Activated T-cell treated with anti-CD3 and anti-CD28 coated beads for 1 hour (primary cell): ENCODE measurements at regions not wholly inside any gene's neighbourhood (a gene's known extent, or its start where the extent isn't known, plus 50 kb on each side); places are given as distances from the start of the nearest gene placed in this dataset.

Source experiments
- DNase-seq: peaks from one replicate; pipeline ENCODE4 v3.0.0-alpha.2; 2020; ENCODE audit warnings: low read depth

GRCh38 chr13:22128441-22129408, 457.9 kb downstream of the FGF9 start:
- no peak for DNase-seq

GRCh38 chr13:22130254-22130653, 459.4 kb downstream of the FGF9 start:
- no peak for DNase-seq

DNA sequence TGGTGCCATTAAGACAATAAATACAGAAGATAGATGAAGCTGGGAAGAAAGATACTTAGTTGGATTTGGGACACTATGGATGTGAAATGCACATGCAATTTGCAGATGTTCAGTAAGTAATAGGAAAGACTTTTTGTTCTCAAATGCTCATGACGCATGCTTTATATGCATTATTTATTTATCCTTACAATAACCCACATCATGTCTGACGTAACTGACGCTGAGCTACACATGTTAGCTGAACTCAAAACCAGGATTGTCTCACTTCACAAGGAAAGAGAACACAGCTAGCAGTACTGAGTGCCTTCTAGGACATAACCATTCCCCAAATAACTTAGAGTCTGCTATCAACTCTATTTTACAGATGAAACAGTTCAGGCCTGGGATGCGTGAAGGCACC, 463.4 kb downstream of the FGF9 start:
- no peak for DNase-seq

DNA sequence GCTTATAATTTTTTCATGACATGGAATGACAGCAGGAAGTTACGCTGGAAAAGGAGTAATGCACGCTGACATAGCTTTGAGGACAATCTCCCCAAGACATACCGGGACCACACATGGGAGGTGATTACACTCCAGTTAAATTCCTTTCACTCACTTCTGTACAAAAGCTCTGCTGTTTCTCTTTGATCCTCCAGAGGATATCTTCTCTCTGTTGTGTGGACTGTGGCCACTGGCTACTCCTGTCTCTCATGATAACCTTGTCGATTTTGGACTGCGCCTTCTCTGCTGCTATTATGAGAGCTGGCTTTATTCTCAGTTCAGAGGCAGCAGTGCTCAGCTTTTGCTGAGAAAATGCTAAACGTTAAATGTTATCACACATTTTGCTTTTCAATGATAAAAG, 464.6 kb downstream of the FGF9 start:
- DNase-seq = no peak

DNA sequence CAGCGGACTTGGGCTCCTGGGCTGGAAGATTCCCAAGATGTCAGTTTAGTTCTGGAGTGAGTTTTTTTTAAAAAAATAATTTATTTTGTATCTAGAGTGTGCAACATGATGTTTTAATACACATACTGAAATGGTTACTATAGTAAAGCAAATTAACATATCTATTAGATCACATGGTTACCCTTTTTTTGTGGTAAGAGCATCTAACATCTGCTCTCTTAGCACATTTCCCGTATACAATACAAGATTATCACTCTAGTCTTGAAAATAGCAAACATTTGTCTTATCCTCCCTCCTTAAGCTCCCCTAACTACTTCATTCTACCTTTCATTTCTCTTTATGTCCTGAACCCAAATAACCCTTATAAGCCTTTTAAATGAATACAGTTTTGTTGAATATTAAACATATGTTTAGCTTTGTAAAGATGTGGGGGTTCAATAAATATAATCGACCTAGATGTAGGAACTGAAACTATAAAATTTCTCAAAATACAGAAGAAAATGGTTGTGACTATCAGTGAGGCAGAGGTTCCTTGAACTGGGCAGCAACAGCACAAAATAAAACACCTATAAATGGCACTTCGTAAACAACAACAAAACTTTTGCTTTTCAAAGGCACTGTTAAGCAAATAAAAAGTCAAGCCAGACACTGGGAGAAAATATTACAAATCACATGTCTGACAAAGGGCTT, 466.6 kb downstream of the FGF9 start:
- no peak for DNase-seq

DNA sequence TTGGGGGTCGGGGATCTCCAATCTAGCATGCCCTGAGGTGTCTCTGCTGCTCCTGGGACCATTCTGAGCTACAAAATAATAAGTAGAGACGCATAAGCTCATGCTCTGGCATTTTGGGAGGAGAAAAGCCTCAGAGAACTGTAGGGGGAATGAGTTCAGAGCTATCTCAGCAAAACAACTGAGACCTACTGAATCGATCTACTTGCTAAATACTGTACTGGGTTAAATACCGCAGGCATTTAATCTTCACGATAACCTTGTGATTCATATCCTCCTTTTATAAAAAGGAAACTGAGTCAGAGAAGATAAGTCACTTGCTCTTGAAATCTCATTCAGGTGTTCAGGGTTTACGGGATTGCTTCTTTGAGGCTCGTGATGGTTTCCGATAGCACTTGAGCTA, 468.1 kb downstream of the FGF9 start:
- no peak for DNase-seq

DNA sequence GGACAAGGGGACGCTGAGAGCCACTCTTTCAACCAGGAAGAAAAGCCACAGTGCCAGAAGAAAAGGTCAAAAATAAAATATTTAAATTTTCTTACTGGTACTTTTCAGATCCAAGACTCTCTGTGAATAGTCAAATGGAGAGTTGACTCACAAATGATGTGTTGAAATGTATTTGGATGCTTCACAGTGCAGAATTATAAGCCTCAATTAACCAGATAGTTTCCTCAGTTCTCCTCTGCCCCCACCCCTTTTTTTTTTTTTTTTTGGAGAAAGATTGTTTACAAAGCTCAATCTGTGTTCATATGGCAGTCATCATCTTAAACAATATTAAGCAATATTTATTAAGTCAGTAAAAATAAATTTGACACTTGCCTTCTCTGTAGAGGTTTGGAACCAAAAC, 470.8 kb downstream of the FGF9 start:
- DNase-seq = no peak

DNA sequence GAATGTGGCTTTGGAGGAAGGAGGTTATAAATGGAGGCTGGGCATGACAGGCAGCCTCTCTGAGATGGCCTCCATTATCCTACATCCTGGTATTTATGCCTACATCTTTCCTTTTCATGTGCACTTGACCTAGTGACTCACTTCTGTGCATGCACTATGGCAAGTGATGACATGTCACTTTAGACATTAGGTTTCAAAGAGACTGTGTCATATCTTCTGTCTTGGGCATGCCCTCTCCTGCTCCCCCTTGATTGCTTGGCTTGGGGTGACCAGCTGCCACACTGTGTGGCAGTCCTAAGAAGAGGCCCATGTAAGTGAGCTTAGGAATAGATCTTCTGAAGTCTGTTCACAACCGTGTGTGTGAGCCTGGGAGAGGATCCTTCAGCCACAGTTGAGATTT, 472.8 kb downstream of the FGF9 start:
- no peak for DNase-seq

DNA sequence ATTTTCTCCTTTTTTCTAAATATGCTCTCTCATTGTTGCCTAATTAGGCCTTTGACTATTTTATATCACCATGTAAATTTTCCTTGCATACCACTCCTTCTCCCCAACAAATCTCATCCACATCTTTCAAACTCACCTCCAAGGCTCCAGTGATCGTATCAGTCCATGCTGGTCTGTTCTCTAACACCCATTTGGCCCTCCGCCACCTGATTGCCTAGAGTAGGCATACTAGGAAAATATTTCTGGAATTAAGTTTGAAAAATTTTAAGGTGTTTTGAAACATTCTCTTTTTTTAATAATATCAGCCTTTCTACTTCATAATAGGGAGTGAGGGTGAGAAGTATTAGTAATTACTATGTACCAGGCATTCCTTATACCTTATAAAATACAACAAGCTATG, 473.9 kb downstream of the FGF9 start:
- no peak for DNase-seq

DNA sequence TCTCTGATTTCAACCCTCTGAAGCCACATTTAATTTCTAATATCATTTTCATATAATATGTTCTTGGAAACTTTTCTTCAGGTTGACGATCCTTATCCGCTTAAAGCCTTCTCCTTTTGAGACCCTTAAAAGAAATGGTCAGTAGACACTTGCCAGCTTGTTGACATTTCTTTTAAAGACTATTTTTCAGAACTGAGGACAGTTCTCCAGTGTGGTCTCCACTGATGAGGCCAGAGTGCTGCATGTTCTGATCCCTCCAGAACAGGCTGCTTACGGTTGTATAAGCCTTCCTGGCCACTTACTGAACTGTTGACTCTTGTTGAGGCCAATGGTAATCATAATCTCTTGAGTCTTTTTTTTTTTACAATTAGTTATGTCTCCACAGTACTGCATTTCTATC, 477.3 kb downstream of the FGF9 start:
- DNase-seq = no peak

GRCh38 chr13:22152751-22153150, 481.9 kb downstream of the FGF9 start:
- no peak for DNase-seq

DNA sequence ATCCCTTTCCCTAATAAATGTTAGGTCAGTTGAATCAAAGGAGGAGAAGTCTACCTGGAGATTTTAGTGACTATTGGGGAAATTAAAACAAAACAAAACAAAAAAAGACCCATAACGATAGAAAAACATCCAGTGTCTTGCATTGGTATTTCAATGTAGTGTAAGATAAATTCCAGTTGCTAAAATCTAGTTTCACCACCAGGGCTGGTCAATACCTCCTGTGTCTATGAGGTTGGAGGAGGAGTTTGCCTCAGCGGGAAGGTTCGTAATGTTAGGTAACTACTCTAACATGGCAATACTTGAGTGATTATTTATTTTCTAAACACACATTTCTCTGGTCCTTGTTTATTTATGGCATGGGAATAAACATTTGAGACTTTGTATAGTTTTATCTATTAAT, 483.2 kb downstream of the FGF9 start:
- no peak for DNase-seq

GRCh38 chr13:22161871-22162270, 491.0 kb downstream of the FGF9 start:
- no peak for DNase-seq

GRCh38 chr13:22162889-22163288, 492.0 kb downstream of the FGF9 start:
- no peak for DNase-seq

DNA sequence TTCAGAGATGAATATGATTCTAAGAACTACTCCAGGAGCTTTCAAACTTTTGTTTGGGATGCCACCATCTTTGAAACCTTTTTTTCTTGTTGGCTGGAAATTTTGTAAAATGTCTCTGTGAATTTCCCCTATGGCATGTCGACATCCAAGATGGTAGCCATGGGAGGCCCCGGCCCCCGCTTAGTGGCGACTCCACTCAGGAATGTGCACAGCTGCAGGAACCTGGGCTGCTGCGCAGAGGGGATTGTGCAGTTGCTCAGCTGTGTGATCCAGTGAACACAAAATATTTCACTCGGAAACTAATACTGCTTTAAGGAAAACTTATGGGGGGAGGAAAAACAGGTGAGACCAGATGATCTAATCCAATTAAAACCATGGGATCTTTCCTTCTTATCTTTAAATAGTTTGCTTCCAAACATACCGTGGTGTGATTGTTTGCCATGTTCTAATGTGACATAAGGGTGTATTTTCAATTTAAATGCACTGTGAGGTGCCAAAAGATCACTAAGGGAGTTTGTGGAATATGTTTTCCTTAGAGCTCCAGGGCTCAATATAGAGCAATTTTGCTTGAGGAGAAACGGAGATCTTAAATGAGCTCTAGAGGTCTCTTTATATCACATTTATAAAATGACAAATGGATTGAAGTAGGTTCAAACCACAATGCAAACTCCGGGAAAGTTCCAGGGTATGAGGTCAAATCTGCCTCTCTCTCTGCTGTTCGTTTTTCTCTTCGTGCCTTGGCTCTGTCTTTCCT, 497.7 kb downstream of the FGF9 start:
- no peak for DNase-seq

DNA sequence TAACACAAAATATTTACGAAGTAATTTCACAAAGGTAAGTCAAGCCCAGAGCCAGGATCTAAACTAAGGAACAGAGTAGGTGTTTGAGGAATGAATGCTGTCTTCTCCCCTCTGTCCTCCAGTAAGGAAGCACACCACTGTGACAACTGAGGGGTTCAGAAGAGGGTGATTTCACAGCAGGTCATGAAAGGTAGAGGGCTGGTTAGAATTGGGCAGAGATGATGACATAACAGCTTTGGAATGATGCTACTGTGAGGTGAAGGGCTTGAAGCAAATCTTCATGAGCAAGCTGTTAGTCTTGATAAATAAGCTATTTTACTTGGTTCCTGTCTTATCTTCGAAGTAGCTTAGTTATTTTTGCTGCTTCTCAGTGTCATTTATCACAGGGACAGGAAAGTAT, 498.6 kb downstream of the FGF9 start:
- DNase-seq = no peak

- no peak for DNase-seq
Measured at GRCh38 chr13:22173610-22174009, 502.7 kb downstream of the FGF9 start.

DNA sequence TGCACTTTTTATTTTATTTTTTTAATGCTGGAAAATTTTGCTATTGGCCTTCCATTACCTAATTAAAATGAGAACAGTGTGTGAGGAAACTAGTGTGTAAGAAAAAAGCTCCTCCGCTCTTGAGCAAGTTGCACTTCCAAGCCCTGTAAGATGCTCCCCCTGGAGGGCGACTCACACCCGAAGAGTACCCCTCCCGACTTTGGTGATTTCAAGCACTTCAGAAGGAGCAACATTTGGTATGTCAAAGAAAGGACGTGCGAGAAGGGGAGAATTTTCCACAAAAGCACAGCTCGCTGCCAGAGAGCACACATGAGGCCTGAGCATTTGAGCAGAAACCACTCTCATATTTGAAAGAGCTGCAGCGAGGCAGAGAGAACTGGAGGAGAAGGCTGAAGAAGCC, 504.4 kb downstream of the FGF9 start:
- DNase-seq = no peak

DNA sequence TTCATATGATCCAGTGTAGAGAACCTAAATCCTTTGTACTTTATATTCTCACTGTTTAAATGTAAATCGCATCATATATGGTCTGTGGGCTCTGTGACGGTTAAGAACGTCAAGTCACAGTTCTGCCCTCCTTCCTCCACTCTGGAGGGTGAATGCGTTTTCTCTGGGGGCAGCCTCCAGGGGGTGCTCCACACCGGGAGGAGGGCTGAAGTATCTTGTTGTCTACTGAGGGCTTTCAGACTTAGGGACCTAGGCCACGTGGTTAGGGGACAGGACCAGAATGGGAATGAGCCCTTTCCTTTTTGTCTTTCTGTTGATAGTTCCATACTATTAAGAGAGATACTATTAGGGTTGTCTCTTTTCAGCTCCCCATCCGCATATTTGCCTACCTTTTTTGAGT, 504.9 kb downstream of the FGF9 start:
- DNase-seq = no peak

GRCh38 chr13:22176968-22177520, 506.2 kb downstream of the FGF9 start:
- no peak for DNase-seq

DNA sequence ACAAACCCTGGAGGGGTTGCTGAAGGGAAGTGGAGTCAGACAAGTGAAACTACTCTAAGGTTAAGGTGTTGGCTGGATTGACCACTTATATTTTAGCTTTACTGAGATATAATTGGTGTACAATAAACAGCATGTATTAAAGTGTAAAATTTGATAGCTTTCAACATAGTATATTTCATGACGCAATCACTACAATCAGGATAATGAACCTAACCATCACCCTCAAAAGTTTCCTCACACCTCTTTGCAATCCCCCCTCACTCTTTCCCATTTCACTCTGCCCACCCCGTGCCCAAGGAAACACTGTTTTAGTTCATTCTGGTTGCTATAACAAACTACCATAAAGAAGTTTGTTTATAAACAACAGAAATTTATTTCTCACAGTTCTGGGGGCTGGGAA, 508.0 kb downstream of the FGF9 start:
- DNase-seq = no peak

GRCh38 chr13:22187329-22187728, 516.5 kb downstream of the FGF9 start:
- DNase-seq = no peak
